ENCODE measurements at regions not wholly inside any gene's neighbourhood (a gene's known extent, or its start where the extent isn't known, plus 50 kb on each side); places are given as distances from the start of the nearest gene placed in this dataset.

DNA sequence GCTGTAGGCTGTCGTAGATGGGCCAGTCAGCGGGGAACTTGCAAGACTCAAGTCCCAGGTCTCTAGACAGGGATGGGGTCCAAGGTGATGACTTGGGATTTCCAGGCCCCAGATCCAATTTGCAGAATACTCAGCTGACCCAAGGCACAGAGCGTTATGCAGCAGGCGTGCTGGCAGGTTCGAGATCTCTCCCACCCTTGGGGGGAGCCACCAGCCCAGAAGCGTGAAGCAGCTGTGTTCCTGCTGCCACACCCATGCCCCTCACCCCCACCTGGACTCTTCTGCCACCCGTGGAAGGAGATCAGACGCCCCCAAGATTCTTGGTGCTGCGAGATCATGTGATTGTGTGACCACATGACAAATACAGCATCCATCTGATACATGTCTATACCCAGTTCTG, 142.6 kb downstream of the BRD1 start:
- ATAC-seq: no peak
- H3K79me2 ChIP-seq (ENCODE audit: insufficient read depth, low read length): no peaks in the 10 kb centered on the region

More for the DNA sequence above, 142.6 kb downstream of the BRD1 start:
- Histone ChIP-seq H4K20me1 (ENCODE audit: insufficient read depth) (no peaks in the 10 kb centered on the region), H3K27ac (ENCODE audit: low read depth, low read length) (no peak overlapping the region), H3K4me2 (ENCODE audit: low read length) (no peak overlapping the region), H2AFZ (ENCODE audit: low read depth, low read length, poor library complexity, severe bottlenecking) (no peak overlapping the region), H3K36me3 (ENCODE audit: control insufficient read depth in 1 of 2, insufficient read depth in 2 of 2, low read length in 2 of 2) (no peaks in the 10 kb centered on the region), H3K9ac (ENCODE audit: low read length) (no peak overlapping the region), H3K4me3 (replicated peaks in 1 of 2; ENCODE audit: low read depth in 1 of 2, low read length in 2 of 2) (no peak overlapping the region), H3K4me1 (ENCODE audit: control insufficient read depth in 1 of 2, insufficient read depth in 2 of 2, low read length in 2 of 2) (no peaks in the 10 kb centered on the region), H3K9me2 (ENCODE audit: insufficient read depth) (no peaks in the 10 kb centered on the region), H3K27me3 (ENCODE audit: insufficient read depth, low read length) (peaks cover 55% of the 10 kb centered on the region), H3K9me3 (ENCODE audit: control insufficient read depth in 1 of 2, insufficient read depth in 1 of 2, low read depth in 1 of 2, low read length in 2 of 2) (no peaks in the 10 kb centered on the region)
- ChIA-PET RAD21 (ENCODE audit: low non-redundant PET in 1 of 2, low total read pairs in 2 of 2, uncharacterized antibody in 2 of 2, unreplicated experiment in 2 of 2) (no interaction called here), CTCF (no interaction called here), POLR2A (no interaction called here)
- DNase-seq (ENCODE audit: low read depth, low spot score): no peak
- no peak for TF ChIP-seq JUND (IDR thresholded peaks at IDR 0.05)
- no peak for TF ChIP-seq SIN3A (IDR thresholded peaks at IDR 0.05; ENCODE audit: low read depth)
- TF ChIP-seq YY1 (IDR thresholded peaks at IDR 0.05; ENCODE audit: extremely low read depth, insufficient replicate concordance, low read depth, low read length): no peak
- TF ChIP-seq, protein P1, sequence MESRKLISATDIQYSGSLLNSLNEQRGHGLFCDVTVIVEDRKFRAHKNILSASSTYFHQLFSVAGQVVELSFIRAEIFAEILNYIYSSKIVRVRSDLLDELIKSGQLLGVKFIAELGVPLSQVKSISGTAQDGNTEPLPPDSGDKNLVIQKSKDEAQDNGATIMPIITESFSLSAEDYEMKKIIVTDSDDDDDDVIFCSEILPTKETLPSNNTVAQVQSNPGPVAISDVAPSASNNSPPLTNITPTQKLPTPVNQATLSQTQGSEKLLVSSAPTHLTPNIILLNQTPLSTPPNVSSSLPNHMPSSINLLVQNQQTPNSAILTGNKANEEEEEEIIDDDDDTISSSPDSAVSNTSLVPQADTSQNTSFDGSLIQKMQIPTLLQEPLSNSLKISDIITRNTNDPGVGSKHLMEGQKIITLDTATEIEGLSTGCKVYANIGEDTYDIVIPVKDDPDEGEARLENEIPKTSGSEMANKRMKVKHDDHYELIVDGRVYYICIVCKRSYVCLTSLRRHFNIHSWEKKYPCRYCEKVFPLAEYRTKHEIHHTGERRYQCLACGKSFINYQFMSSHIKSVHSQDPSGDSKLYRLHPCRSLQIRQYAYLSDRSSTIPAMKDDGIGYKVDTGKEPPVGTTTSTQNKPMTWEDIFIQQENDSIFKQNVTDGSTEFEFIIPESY (IDR thresholded peaks at IDR 0.05; ENCODE audit: extremely low read depth, insufficient replicate concordance, low read length): no peak
- TF ChIP-seq RAD21 (IDR thresholded peaks at IDR 0.05; ENCODE audit: low read depth): no peak
- TF ChIP-seq, protein P2, sequence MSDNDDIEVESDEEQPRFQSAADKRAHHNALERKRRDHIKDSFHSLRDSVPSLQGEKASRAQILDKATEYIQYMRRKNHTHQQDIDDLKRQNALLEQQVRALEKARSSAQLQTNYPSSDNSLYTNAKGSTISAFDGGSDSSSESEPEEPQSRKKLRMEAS (IDR thresholded peaks at IDR 0.05): no peak
- no peak for TF ChIP-seq FOSL1 (IDR thresholded peaks at IDR 0.05; ENCODE audit: low read depth)
- no peak for TF ChIP-seq POLR2AphosphoS5 (IDR thresholded peaks at IDR 0.05; ENCODE audit: low read depth, low read length)
- TF ChIP-seq POLR2A (IDR thresholded peaks at IDR 0.05; ENCODE audit: borderline replicate concordance, extremely low read depth, insufficient read depth, insufficient read length): no peak
- no peak for TF ChIP-seq ZFX (IDR thresholded peaks at IDR 0.05)
- no peak for TF ChIP-seq SP1 (IDR thresholded peaks at IDR 0.05; ENCODE audit: low read depth)
- no peak for TF ChIP-seq ZNF274 (IDR thresholded peaks at IDR 0.05; ENCODE audit: low read depth, low read length)
- no peak for TF ChIP-seq EZH2 (IDR thresholded peaks at IDR 0.05)
- TF ChIP-seq, protein P3, sequence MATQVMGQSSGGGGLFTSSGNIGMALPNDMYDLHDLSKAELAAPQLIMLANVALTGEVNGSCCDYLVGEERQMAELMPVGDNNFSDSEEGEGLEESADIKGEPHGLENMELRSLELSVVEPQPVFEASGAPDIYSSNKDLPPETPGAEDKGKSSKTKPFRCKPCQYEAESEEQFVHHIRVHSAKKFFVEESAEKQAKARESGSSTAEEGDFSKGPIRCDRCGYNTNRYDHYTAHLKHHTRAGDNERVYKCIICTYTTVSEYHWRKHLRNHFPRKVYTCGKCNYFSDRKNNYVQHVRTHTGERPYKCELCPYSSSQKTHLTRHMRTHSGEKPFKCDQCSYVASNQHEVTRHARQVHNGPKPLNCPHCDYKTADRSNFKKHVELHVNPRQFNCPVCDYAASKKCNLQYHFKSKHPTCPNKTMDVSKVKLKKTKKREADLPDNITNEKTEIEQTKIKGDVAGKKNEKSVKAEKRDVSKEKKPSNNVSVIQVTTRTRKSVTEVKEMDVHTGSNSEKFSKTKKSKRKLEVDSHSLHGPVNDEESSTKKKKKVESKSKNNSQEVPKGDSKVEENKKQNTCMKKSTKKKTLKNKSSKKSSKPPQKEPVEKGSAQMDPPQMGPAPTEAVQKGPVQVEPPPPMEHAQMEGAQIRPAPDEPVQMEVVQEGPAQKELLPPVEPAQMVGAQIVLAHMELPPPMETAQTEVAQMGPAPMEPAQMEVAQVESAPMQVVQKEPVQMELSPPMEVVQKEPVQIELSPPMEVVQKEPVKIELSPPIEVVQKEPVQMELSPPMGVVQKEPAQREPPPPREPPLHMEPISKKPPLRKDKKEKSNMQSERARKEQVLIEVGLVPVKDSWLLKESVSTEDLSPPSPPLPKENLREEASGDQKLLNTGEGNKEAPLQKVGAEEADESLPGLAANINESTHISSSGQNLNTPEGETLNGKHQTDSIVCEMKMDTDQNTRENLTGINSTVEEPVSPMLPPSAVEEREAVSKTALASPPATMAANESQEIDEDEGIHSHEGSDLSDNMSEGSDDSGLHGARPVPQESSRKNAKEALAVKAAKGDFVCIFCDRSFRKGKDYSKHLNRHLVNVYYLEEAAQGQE (IDR thresholded peaks at IDR 0.05; ENCODE audit: low read depth): no peak
- TF ChIP-seq SRF (IDR thresholded peaks at IDR 0.05; ENCODE audit: low read depth): no peak
- TF ChIP-seq, protein P4, sequence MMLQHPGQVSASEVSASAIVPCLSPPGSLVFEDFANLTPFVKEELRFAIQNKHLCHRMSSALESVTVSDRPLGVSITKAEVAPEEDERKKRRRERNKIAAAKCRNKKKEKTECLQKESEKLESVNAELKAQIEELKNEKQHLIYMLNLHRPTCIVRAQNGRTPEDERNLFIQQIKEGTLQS (IDR thresholded peaks at IDR 0.05): no peak
- TF ChIP-seq ELF1 (IDR thresholded peaks at IDR 0.05; ENCODE audit: borderline replicate concordance, low read depth): no peak
- TF ChIP-seq, protein P5, sequence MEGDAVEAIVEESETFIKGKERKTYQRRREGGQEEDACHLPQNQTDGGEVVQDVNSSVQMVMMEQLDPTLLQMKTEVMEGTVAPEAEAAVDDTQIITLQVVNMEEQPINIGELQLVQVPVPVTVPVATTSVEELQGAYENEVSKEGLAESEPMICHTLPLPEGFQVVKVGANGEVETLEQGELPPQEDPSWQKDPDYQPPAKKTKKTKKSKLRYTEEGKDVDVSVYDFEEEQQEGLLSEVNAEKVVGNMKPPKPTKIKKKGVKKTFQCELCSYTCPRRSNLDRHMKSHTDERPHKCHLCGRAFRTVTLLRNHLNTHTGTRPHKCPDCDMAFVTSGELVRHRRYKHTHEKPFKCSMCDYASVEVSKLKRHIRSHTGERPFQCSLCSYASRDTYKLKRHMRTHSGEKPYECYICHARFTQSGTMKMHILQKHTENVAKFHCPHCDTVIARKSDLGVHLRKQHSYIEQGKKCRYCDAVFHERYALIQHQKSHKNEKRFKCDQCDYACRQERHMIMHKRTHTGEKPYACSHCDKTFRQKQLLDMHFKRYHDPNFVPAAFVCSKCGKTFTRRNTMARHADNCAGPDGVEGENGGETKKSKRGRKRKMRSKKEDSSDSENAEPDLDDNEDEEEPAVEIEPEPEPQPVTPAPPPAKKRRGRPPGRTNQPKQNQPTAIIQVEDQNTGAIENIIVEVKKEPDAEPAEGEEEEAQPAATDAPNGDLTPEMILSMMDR (IDR thresholded peaks at IDR 0.05 in 2 of 3, conservative IDR thresholded peaks at IDR 0.05 in 1 of 3; ENCODE audit: borderline replicate concordance in 1 of 3, insufficient read depth in 1 of 3, low read depth in 2 of 3, low read length in 2 of 3): no peak
- no peak for TF ChIP-seq CEBPB (IDR thresholded peaks at IDR 0.05; ENCODE audit: low read depth)
- no peak for TF ChIP-seq CBX3 (IDR thresholded peaks at IDR 0.05; ENCODE audit: low read depth)
- intact Hi-C loops (cut with micrococcal nuclease): no loop called here
- BruUV-seq (replicated peaks): no TSS peak
